WTC11 (cell line): ENCODE measurements at regions not wholly inside any gene's neighbourhood (a gene's known extent, or its start where the extent isn't known, plus 50 kb on each side); places are given as distances from the start of the nearest gene placed in this dataset.

Experiments
- CREB1 ChIP-seq: sonication (generic); formaldehyde crosslinking; IDR thresholded peaks from 2 replicates; pipeline ENCODE4 v1.8.0; 2023; ENCODE audit warnings: mild to moderate bottlenecking, missing genetic modification reagents
- KAT7 ChIP-seq: sonication (generic); formaldehyde crosslinking; IDR thresholded peaks from 2 replicates; pipeline ENCODE4 v1.8.1; 2023; ENCODE audit warnings: missing genetic modification reagents, mild to moderate bottlenecking, borderline replicate concordance
- TEAD1 ChIP-seq: sonication (generic); formaldehyde crosslinking; IDR thresholded peaks from 2 replicates; pipeline ENCODE4 v1.8.0; 2022; ENCODE audit warnings: mild to moderate bottlenecking, missing genetic modification reagents
- ZNF232 ChIP-seq: sonication (generic); formaldehyde crosslinking; IDR thresholded peaks from 2 replicates; pipeline ENCODE4 v1.8.0; 2022; ENCODE audit warnings: mild to moderate bottlenecking, missing genetic modification reagents
- ZNF263 ChIP-seq: sonication (generic); formaldehyde crosslinking; IDR thresholded peaks from 2 replicates; pipeline ENCODE4 v1.8.1; 2022; ENCODE audit warnings: low read depth, mild to moderate bottlenecking, moderate library complexity, missing genetic modification reagents
- TF ChIP-seq, protein P1 (sequence below): fragments of 200-600 bp; IDR thresholded peaks from 2 replicates; pipeline ENCODE4 v1.8.0; 2022; ENCODE audit warnings: antibody characterized with exemption
- TF ChIP-seq, protein P2 (sequence below): sonication (generic); formaldehyde crosslinking; IDR thresholded peaks from 2 replicates; pipeline ENCODE4 v1.8.1; 2023; ENCODE audit warnings: mild to moderate bottlenecking, missing genetic modification reagents, moderate library complexity
- TF ChIP-seq, protein P3 (sequence below): sonication (generic); formaldehyde crosslinking; IDR thresholded peaks from 2 replicates; pipeline ENCODE4 v1.8.1; 2023; ENCODE audit warnings: mild to moderate bottlenecking, missing genetic modification reagents
- TF ChIP-seq, protein P4 (sequence below): sonication (generic); formaldehyde crosslinking; conservative IDR thresholded peaks from 2 replicates; pipeline ENCODE4 v1.8.1; 2022; ENCODE audit warnings: mild to moderate bottlenecking, missing genetic modification reagents
- TF ChIP-seq, protein P5 (sequence below): sonication (generic); formaldehyde crosslinking; IDR thresholded peaks from 2 replicates; pipeline ENCODE4 v1.8.0; 2022; ENCODE audit warnings: mild to moderate bottlenecking, missing genetic modification reagents

DNA sequence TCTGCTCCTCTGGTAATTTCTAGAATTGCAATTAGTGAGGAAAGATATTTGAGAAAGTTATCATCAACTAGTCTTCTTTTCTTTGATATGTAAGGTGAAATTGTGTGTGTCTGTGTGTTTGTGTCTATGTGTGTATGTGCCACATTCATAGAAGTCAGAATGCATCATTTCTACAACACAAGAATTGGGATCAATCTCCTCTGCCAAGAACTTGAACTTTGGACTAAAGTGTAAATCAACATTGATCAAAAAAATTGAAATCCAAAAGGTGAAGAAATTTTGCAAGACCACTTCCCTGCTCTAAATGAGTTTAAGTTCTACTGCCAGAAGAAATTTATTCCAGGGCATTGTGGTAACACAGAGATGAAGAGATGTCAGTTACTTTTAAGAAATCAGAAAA, 1072.8 kb downstream of the GRM8 start:
- no peak for TF ChIP-seq ZNF263 (CRISPR knock-in tag)
- TF ChIP-seq, protein P1, sequence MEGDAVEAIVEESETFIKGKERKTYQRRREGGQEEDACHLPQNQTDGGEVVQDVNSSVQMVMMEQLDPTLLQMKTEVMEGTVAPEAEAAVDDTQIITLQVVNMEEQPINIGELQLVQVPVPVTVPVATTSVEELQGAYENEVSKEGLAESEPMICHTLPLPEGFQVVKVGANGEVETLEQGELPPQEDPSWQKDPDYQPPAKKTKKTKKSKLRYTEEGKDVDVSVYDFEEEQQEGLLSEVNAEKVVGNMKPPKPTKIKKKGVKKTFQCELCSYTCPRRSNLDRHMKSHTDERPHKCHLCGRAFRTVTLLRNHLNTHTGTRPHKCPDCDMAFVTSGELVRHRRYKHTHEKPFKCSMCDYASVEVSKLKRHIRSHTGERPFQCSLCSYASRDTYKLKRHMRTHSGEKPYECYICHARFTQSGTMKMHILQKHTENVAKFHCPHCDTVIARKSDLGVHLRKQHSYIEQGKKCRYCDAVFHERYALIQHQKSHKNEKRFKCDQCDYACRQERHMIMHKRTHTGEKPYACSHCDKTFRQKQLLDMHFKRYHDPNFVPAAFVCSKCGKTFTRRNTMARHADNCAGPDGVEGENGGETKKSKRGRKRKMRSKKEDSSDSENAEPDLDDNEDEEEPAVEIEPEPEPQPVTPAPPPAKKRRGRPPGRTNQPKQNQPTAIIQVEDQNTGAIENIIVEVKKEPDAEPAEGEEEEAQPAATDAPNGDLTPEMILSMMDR: no peak
- TF ChIP-seq, protein P2, sequence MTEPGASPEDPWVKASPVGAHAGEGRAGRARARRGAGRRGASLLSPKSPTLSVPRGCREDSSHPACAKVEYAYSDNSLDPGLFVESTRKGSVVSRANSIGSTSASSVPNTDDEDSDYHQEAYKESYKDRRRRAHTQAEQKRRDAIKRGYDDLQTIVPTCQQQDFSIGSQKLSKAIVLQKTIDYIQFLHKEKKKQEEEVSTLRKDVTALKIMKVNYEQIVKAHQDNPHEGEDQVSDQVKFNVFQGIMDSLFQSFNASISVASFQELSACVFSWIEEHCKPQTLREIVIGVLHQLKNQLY: no peak
- TF ChIP-seq, protein P3, sequence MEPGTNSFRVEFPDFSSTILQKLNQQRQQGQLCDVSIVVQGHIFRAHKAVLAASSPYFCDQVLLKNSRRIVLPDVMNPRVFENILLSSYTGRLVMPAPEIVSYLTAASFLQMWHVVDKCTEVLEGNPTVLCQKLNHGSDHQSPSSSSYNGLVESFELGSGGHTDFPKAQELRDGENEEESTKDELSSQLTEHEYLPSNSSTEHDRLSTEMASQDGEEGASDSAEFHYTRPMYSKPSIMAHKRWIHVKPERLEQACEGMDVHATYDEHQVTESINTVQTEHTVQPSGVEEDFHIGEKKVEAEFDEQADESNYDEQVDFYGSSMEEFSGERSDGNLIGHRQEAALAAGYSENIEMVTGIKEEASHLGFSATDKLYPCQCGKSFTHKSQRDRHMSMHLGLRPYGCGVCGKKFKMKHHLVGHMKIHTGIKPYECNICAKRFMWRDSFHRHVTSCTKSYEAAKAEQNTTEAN: no peak
- TF ChIP-seq TEAD1 (CRISPR knock-in tag): no peak
- TF ChIP-seq ZNF232: no peak
- TF ChIP-seq, protein P4, sequence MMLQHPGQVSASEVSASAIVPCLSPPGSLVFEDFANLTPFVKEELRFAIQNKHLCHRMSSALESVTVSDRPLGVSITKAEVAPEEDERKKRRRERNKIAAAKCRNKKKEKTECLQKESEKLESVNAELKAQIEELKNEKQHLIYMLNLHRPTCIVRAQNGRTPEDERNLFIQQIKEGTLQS (CRISPR knock-in tag): no peak
- TF ChIP-seq KAT7: no peak
- no peak for TF ChIP-seq CREB1 (CRISPR knock-in tag)
- TF ChIP-seq, protein P5, sequence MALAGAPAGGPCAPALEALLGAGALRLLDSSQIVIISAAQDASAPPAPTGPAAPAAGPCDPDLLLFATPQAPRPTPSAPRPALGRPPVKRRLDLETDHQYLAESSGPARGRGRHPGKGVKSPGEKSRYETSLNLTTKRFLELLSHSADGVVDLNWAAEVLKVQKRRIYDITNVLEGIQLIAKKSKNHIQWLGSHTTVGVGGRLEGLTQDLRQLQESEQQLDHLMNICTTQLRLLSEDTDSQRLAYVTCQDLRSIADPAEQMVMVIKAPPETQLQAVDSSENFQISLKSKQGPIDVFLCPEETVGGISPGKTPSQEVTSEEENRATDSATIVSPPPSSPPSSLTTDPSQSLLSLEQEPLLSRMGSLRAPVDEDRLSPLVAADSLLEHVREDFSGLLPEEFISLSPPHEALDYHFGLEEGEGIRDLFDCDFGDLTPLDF: no peak
